K562 (cell line): ENCODE measurements at regions not wholly inside any gene's neighbourhood (a gene's known extent, or its start where the extent isn't known, plus 50 kb on each side); places are given as distances from the start of the nearest gene placed in this dataset.

Source experiments
- ARID1B ChIP-seq: fragments of 450-650 bp; IDR thresholded peaks from 2 replicates; pipeline ENCODE4 v1.6.1; 2016; ENCODE audit warnings: antibody characterized with exemption, mild to moderate bottlenecking, inconsistent platforms
- CEBPG ChIP-seq, 3 experiments: fragments of 200-800 bp in 1 of 3; sonication (Bioruptor generic) in 1 of 3; sonication (generic) in 1 of 3; formaldehyde crosslinking in 1 of 3; IDR thresholded peaks in 2 of 3; conservative IDR thresholded peaks in 1 of 3; 2 replicates each; pipeline versions ENCODE4 v1.6.1 to v1.8.0; 2016 to 2022; ENCODE audit warnings: missing compliant biosample characterization in 2 of 3, missing genetic modification characterization in 2 of 3, mild to moderate bottlenecking in 1 of 3, missing genetic modification reagents in 1 of 3
- MCM7 ChIP-seq, 2 experiments: fragments of 450-650 bp; IDR thresholded peaks; 2 replicates each; pipeline ENCODE4 v1.6.1; 2016 to 2018
- MEF2A ChIP-seq: IDR thresholded peaks from 2 replicates; pipeline ENCODE4 v1.6.1; 2011; ENCODE audit warnings: low read depth, mild to moderate bottlenecking, low read length, moderate library complexity; ENCODE audit not compliant: control insufficient read depth
- MEIS2 ChIP-seq: fragments of 450-650 bp; IDR thresholded peaks from 2 replicates; pipeline ENCODE4 v1.6.1; 2014; ENCODE audit warnings: mild to moderate bottlenecking; ENCODE audit not compliant: partially characterized antibody
- MIER1 ChIP-seq: fragments of 450-650 bp; IDR thresholded peaks from 2 replicates; pipeline ENCODE4 v1.6.1; 2016; ENCODE audit warnings: antibody characterized with exemption, mild to moderate bottlenecking, low read depth
- MTA2 ChIP-seq: fragments of 450-650 bp; IDR thresholded peaks from 2 replicates; pipeline ENCODE4 v1.6.1; 2016; ENCODE audit warnings: low read depth
- NBN ChIP-seq: fragments of 450-650 bp; IDR thresholded peaks from 2 replicates; pipeline ENCODE4 v1.6.1; 2016; ENCODE audit warnings: low read depth, mild to moderate bottlenecking
- NCOA1 ChIP-seq: fragments of 450-650 bp; IDR thresholded peaks from 2 replicates; pipeline ENCODE4 v1.6.1; 2016; ENCODE audit warnings: low read depth
- NFIC ChIP-seq: fragments of 450-650 bp; IDR thresholded peaks from 2 replicates; pipeline ENCODE4 v1.6.1; 2017; ENCODE audit warnings: mild to moderate bottlenecking, inconsistent platforms
- PRPF4 ChIP-seq: fragments of 200-400 bp; formaldehyde crosslinking; IDR thresholded peaks from one replicate; pipeline ENCODE4 v1.6.1; 2017; ENCODE audit warnings: low read length, low read depth, mild to moderate bottlenecking; ENCODE audit not compliant: insufficient read depth, poor library complexity, severe bottlenecking
- PYGO2 ChIP-seq: fragments of 450-650 bp; IDR thresholded peaks from 2 replicates; pipeline ENCODE4 v1.6.1; 2016; ENCODE audit warnings: mild to moderate bottlenecking, missing genetic modification characterization, moderate library complexity, missing compliant biosample characterization
- SAFB ChIP-seq: fragments of 200-400 bp; formaldehyde crosslinking; IDR thresholded peaks from 2 replicates; pipeline ENCODE4 v1.6.1; 2017; ENCODE audit warnings: low read depth, low read length, borderline replicate concordance
- SOX6 ChIP-seq: fragments of 450-650 bp; IDR thresholded peaks from 2 replicates; pipeline ENCODE4 v1.6.1; 2014; ENCODE audit warnings: mild to moderate bottlenecking
- USF1 ChIP-seq: sonication (generic); formaldehyde crosslinking; IDR thresholded peaks from 2 replicates; pipeline ENCODE4 v1.9.0; 2022; ENCODE audit warnings: mild to moderate bottlenecking, missing genetic modification reagents
- XRCC5 ChIP-seq: fragments of 200-400 bp; formaldehyde crosslinking; IDR thresholded peaks from 2 replicates; pipeline ENCODE4 v1.6.1; 2017; ENCODE audit warnings: low read depth, mild to moderate bottlenecking, low read length
- ZEB2 ChIP-seq: fragments of 450-650 bp; IDR thresholded peaks from 2 replicates; pipeline ENCODE4 v1.6.1; 2016
- ZNF23 ChIP-seq: fragments of 250-450 bp; sonication (Bioruptor Pico); IDR thresholded peaks from 2 replicates; pipeline ENCODE4 v1.4.0; 2020; ENCODE audit warnings: mild to moderate bottlenecking
- ZNF24 ChIP-seq: fragments of 450-650 bp; IDR thresholded peaks from 2 replicates; pipeline ENCODE4 v1.6.1; 2016
- ZNF280A ChIP-seq: fragments of 450-650 bp; IDR thresholded peaks from 2 replicates; pipeline ENCODE4 v1.6.1; 2018; ENCODE audit warnings: mild to moderate bottlenecking, low read depth; ENCODE audit not compliant: partially characterized antibody
- TF ChIP-seq, protein P1 (sequence below): fragments of 250-450 bp; sonication (Bioruptor Pico); IDR thresholded peaks from 2 replicates; pipeline ENCODE4 v1.5.0; 2021
- TF ChIP-seq, protein P2 (sequence below): fragments of 200-800 bp; sonication (Bioruptor generic); IDR thresholded peaks from 2 replicates; pipeline ENCODE4 v1.6.1; 2017; ENCODE audit warnings: missing genetic modification characterization, missing compliant biosample characterization
- TF ChIP-seq, protein P3 (sequence below): fragments of 250-450 bp; sonication (Bioruptor Pico); IDR thresholded peaks from 2 replicates; pipeline ENCODE4 v1.4.0; 2020; ENCODE audit warnings: mild to moderate bottlenecking

DNA sequence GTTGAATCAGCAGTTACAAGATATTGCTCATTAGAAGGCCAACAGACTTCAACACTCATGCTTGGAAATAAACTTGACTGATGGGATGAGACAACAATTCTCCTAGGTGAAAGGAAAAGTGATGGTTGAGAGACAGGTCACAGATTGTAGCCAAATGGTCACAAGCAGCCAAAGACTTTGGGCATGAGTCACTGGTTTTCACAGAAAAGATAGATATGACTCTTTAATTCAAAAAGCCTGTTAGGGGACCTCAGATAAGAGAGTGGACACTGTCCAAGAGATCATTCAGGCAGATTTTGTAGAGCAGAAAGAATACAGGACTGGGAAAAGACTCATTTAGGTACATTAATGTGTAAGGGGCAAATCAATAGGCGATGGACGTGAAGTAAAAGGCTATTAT is 982.5 kb downstream of the MAT2B start (continued):
- no peak for TF ChIP-seq ZNF24
- TF ChIP-seq XRCC5, result no peak
- no peak for TF ChIP-seq NBN
- peak; percentile 71; the same call in 1 of the 2 replicates for TF ChIP-seq SOX6
- TF ChIP-seq ZEB2, result peak; percentile 65; the same call in 1 of the 2 replicates
- TF ChIP-seq ARID1B, result peak; percentile 78
- no peak for TF ChIP-seq ZNF23 (CRISPR knock-in tag)
- no peak for TF ChIP-seq PRPF4
- peak; percentile 70 for TF ChIP-seq MEIS2
- TF ChIP-seq NCOA1, result no peak
- TF ChIP-seq, protein P1, sequence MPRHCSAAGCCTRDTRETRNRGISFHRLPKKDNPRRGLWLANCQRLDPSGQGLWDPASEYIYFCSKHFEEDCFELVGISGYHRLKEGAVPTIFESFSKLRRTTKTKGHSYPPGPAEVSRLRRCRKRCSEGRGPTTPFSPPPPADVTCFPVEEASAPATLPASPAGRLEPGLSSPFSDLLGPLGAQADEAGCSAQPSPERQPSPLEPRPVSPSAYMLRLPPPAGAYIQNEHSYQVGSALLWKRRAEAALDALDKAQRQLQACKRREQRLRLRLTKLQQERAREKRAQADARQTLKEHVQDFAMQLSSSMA, result no peak
- no peak for TF ChIP-seq USF1 (CRISPR knock-in tag)
- TF ChIP-seq MEF2A, result no peak
- TF ChIP-seq MTA2, result 0 out of 2 replicates have a peak, but pooled peaks have one; percentile 9
- no peak for TF ChIP-seq MCM7 (IDR thresholded peaks at IDR 0.05)
- no peak for TF ChIP-seq CEBPG (CRISPR knock-in tag; IDR thresholded peaks at IDR 0.05)
- TF ChIP-seq CEBPG (tag; conservative IDR thresholded peaks at IDR 0.05 in 1 of 2, IDR thresholded peaks at IDR 0.05 in 1 of 2), result no peak
- TF ChIP-seq NFIC, result peak; percentile 58
- no peak for TF ChIP-seq SAFB
- TF ChIP-seq MIER1, result no peak
- TF ChIP-seq, protein P2, sequence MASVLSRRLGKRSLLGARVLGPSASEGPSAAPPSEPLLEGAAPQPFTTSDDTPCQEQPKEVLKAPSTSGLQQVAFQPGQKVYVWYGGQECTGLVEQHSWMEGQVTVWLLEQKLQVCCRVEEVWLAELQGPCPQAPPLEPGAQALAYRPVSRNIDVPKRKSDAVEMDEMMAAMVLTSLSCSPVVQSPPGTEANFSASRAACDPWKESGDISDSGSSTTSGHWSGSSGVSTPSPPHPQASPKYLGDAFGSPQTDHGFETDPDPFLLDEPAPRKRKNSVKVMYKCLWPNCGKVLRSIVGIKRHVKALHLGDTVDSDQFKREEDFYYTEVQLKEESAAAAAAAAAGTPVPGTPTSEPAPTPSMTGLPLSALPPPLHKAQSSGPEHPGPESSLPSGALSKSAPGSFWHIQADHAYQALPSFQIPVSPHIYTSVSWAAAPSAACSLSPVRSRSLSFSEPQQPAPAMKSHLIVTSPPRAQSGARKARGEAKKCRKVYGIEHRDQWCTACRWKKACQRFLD (CRISPR knock-in tag), result no peak
- TF ChIP-seq PYGO2, result no peak
- TF ChIP-seq, protein P3, sequence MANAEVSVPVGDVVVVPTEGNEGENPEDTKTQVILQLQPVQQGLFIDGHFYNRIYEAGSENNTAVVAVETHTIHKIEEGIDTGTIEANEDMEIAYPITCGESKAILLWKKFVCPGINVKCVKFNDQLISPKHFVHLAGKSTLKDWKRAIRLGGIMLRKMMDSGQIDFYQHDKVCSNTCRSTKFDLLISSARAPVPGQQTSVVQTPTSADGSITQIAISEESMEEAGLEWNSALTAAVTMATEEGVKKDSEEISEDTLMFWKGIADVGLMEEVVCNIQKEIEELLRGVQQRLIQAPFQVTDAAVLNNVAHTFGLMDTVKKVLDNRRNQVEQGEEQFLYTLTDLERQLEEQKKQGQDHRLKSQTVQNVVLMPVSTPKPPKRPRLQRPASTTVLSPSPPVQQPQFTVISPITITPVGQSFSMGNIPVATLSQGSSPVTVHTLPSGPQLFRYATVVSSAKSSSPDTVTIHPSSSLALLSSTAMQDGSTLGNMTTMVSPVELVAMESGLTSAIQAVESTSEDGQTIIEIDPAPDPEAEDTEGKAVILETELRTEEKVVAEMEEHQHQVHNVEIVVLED, result no peak
- no peak for TF ChIP-seq ZNF280A
